ENCODE measurements at regions not wholly inside any gene's neighbourhood (a gene's known extent, or its start where the extent isn't known, plus 50 kb on each side); places are given as distances from the start of the nearest gene placed in this dataset.

GRCh38 chr4:72797486-72797885 is 228.5 kb upstream of the ADAMTS3 start:
- TF ChIP-seq CTCF (IDR thresholded peaks at IDR 0.05; ENCODE audit: low read depth, low read length, missing control alignments) = no peak
- H3K4me3 ChIP-seq (ENCODE audit: low read depth, low read length) = no peak overlapping the region

GRCh38 chr4:72791054-72791453 is 222.0 kb upstream of the ADAMTS3 start:
- no peak overlapping the region for H3K4me3 ChIP-seq (ENCODE audit: low read depth, low read length)
- DNase-seq (ENCODE audit: low read depth) = no peak
- no peak for TF ChIP-seq CTCF (IDR thresholded peaks at IDR 0.05; ENCODE audit: low read depth, low read length, missing control alignments)

More at GRCh38 chr4:72797486-72797885, 228.5 kb upstream of the ADAMTS3 start:
- no peak for DNase-seq (ENCODE audit: low read depth)

- H3K4me3 ChIP-seq (ENCODE audit: low read depth, low read length) = no peak overlapping the region
- no peak for DNase-seq (ENCODE audit: low read depth)
- no peak for TF ChIP-seq CTCF (IDR thresholded peaks at IDR 0.05; ENCODE audit: low read depth, low read length, missing control alignments)
These were observed 217.5 kb upstream of the ADAMTS3 start for GRCh38 chr4:72786401-72786990.

GRCh38 chr4:72779241-72779640 is 210.2 kb upstream of the ADAMTS3 start:
- DNase-seq (ENCODE audit: low read depth) = no peak
- no peak for TF ChIP-seq CTCF (IDR thresholded peaks at IDR 0.05; ENCODE audit: low read depth, low read length, missing control alignments)
- H3K4me3 ChIP-seq (ENCODE audit: low read depth, low read length) = no peak overlapping the region

- H3K4me3 ChIP-seq (ENCODE audit: low read depth, low read length) = no peak overlapping the region
- no peak for DNase-seq (ENCODE audit: low read depth)
- TF ChIP-seq CTCF (IDR thresholded peaks at IDR 0.05; ENCODE audit: low read depth, low read length, missing control alignments) = no peak
These were observed 208.4 kb upstream of the ADAMTS3 start for GRCh38 chr4:72777436-72777835.

GRCh38 chr4:72770708-72771107 is 201.7 kb upstream of the ADAMTS3 start:
- H3K4me3 ChIP-seq (ENCODE audit: low read depth, low read length) = no peak overlapping the region
- TF ChIP-seq CTCF (IDR thresholded peaks at IDR 0.05; ENCODE audit: low read depth, low read length, missing control alignments) = no peak
- DNase-seq (ENCODE audit: low read depth) = no peak

GRCh38 chr4:72768364-72768763 is 199.3 kb upstream of the ADAMTS3 start:
- DNase-seq (ENCODE audit: low read depth) = no peak
- no peak for TF ChIP-seq CTCF (IDR thresholded peaks at IDR 0.05; ENCODE audit: low read depth, low read length, missing control alignments)

More at GRCh38 chr4:72768364-72768763, 199.3 kb upstream of the ADAMTS3 start:
- H3K4me3 ChIP-seq (ENCODE audit: low read depth, low read length) = no peak overlapping the region
